Glutamatergic neuron (in vitro differentiated cells): ENCODE measurements at regions not wholly inside any gene's neighbourhood (a gene's known extent, or its start where the extent isn't known, plus 50 kb on each side); places are given as distances from the start of the nearest gene placed in this dataset.

Source experiments
- DNase-seq: peaks from one replicate; pipeline ENCODE4 v3.0.0; 2022
- H3K27ac Mint-ChIP-seq: one replicate; pipeline ENCODE4 v1.8.0; 2020; ENCODE audit warnings: mild to moderate bottlenecking, mixed read lengths, inconsistent platforms; ENCODE audit not compliant: unreplicated experiment
- H3K27me3 Mint-ChIP-seq: one replicate; pipeline ENCODE4 v1.8.0; 2020; ENCODE audit warnings: mild to moderate bottlenecking, moderate library complexity, mixed read lengths, inconsistent platforms; ENCODE audit not compliant: unreplicated experiment
- H3K36me3 Mint-ChIP-seq: one replicate; pipeline ENCODE4 v1.8.0; 2020; ENCODE audit warnings: mild to moderate bottlenecking, mixed read lengths, inconsistent platforms; ENCODE audit not compliant: unreplicated experiment
- H3K4me1 Mint-ChIP-seq: one replicate; pipeline ENCODE4 v1.8.0; 2020; ENCODE audit warnings: mild to moderate bottlenecking, low read depth, mixed read lengths, inconsistent platforms; ENCODE audit not compliant: unreplicated experiment
- H3K4me3 Mint-ChIP-seq: one replicate; pipeline ENCODE4 v1.8.0; 2020; ENCODE audit warnings: mild to moderate bottlenecking, mixed read lengths, inconsistent platforms; ENCODE audit not compliant: unreplicated experiment
- H3K9me3 Mint-ChIP-seq: one replicate; pipeline ENCODE4 v1.8.0; 2020; ENCODE audit warnings: mild to moderate bottlenecking, moderate library complexity, mixed read lengths, inconsistent platforms; ENCODE audit not compliant: unreplicated experiment
- TF ChIP-seq, protein P1 (sequence below): fragments of 200-600 bp; sonication (generic); IDR thresholded peaks from one replicate; pipeline ENCODE4 v1.5.0; 2021; ENCODE audit not compliant: partially characterized antibody, unreplicated experiment

DNA sequence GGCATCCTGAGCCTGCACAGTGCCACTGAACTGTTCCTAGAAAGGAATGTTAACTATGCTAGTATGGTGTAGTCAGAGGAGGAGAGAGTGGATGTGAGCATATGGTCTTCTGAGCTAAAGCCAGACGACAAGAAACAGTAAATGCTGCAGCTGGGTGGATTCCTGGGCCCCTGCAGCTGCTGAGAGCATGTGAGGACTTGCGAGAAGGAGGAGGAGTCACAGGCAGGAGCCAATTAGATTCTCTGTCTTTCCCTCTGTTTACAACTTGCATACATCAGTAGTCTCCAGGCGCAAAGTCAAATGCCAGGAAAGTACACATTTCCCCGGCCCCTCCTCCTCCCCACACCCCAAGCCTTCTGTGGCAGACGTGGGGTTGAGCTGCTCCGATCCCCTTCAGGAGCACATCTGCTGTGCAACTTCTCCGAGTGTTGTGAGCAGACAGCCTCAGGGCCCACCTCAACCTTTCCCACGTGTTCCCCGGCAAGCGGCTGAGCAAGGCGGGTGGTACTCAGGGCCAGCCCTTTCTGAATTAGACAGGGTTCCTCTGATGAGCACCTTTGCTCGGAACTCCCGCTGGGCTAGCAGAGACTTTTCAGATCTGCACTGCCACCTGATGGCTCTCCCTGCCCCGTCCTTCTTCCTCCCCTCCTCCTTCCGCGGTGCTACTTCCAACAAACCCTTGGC, 108.7 kb upstream of the ATP6AP2 start:
- H3K4me1 Mint-ChIP-seq, result peaks cover 18% of the 10 kb centered on the region
- TF ChIP-seq, protein P1, sequence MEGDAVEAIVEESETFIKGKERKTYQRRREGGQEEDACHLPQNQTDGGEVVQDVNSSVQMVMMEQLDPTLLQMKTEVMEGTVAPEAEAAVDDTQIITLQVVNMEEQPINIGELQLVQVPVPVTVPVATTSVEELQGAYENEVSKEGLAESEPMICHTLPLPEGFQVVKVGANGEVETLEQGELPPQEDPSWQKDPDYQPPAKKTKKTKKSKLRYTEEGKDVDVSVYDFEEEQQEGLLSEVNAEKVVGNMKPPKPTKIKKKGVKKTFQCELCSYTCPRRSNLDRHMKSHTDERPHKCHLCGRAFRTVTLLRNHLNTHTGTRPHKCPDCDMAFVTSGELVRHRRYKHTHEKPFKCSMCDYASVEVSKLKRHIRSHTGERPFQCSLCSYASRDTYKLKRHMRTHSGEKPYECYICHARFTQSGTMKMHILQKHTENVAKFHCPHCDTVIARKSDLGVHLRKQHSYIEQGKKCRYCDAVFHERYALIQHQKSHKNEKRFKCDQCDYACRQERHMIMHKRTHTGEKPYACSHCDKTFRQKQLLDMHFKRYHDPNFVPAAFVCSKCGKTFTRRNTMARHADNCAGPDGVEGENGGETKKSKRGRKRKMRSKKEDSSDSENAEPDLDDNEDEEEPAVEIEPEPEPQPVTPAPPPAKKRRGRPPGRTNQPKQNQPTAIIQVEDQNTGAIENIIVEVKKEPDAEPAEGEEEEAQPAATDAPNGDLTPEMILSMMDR, result no peak
- H3K4me3 Mint-ChIP-seq, result peak overlapping the region; percentile 76
- H3K27ac Mint-ChIP-seq, result peak overlapping the region; percentile 41
- no peaks in the 10 kb centered on the region for H3K9me3 Mint-ChIP-seq
- DNase-seq, result no peak
- H3K36me3 Mint-ChIP-seq, result no peaks in the 10 kb centered on the region
- no peaks in the 10 kb centered on the region for H3K27me3 Mint-ChIP-seq

GRCh38 chrX:40470830-40471429, 109.8 kb upstream of the ATP6AP2 start:
- H3K9me3 Mint-ChIP-seq, result no peaks in the 10 kb centered on the region
- TF ChIP-seq, protein P1, result no peak
- DNase-seq, result no peak
- peaks cover 17% of the 10 kb centered on the region for H3K4me1 Mint-ChIP-seq
- no peaks in the 10 kb centered on the region for H3K36me3 Mint-ChIP-seq
- H3K27me3 Mint-ChIP-seq, result no peaks in the 10 kb centered on the region
- peak overlapping the region; percentile 24 for H3K27ac Mint-ChIP-seq
- H3K4me3 Mint-ChIP-seq, result no peak overlapping the region

DNA sequence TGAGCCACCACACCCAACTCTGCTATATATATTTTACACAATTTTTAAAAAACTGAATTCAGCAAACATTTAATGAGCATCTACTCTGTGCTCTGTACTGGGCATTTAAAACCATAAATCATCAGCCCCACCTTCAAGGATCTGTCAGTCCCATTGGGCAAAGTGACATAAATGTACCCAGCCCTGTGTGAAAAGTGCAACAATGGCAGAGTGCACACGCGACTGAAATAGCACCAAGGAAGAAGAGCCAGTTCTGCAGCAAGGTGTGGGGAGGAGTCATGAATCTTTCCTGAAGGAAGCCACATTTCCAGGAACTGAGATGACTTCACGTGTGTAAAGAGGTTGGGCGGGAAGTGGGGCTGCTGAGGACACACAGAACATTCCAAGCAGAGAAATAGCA, 111.5 kb upstream of the ATP6AP2 start:
- no peak overlapping the region for H3K27ac Mint-ChIP-seq
- H3K4me3 Mint-ChIP-seq, result no peak overlapping the region
- H3K36me3 Mint-ChIP-seq, result no peaks in the 10 kb centered on the region
- TF ChIP-seq, protein P1, result no peak
- DNase-seq, result no peak
- H3K27me3 Mint-ChIP-seq, result no peaks in the 10 kb centered on the region
- peaks cover 10% of the 10 kb centered on the region for H3K4me1 Mint-ChIP-seq
- H3K9me3 Mint-ChIP-seq, result peaks cover 2% of the 10 kb centered on the region

DNA sequence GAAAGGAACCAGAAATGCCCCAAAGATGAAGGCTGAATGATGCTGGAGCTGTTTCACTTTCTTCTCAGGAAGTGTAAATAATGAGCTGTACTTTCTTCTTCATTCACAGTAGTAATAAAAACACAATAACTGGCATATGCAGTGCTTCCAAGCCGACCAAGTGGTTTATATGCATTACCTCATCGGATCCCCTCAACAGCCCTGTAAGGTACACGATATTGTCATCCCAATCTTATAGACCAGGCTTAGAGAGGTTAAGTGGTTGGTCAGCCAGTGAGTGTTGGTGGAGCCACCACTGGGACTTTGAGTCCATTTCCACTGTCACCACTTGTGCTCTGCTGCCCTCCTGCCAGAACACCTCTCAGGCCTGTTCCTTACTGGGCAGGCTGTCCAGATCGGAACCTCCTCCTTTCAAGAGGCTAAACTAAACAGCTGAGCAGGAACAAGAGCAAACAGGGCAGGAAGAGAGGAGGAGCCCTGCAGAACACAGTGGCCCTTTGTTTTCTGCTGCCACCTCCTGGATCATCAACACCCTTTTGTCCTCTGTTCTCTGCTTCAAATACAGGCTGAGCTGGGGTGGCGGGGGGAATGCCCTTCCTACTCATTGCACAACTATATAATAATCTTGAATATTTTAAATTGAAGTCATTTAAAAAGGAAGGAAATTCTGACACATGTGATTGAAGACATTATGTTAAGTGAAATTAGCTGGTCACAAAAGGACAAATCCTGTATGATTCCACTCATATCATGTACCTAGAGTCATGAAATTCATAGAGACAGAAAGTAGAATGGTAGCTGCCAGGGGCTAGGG, 112.5 kb upstream of the ATP6AP2 start:
- Mint-ChIP-seq H3K36me3 (no peaks in the 10 kb centered on the region), H3K27me3 (no peaks in the 10 kb centered on the region), H3K27ac (no peak overlapping the region), H3K9me3 (peaks cover 2% of the 10 kb centered on the region), H3K4me1 (peaks cover 8% of the 10 kb centered on the region), H3K4me3 (no peak overlapping the region)
- TF ChIP-seq, protein P1, result no peak
- no peak for DNase-seq
